Mesodermal cell (in vitro differentiated cells): ENCODE measurements at regions not wholly inside any gene's neighbourhood (a gene's known extent, or its start where the extent isn't known, plus 50 kb on each side); places are given as distances from the start of the nearest gene placed in this dataset.

Experiments used
- H3K27ac ChIP-seq: 2 replicates; pipeline ENCODE4 v1.7.0; 2013; ENCODE audit warnings: mild to moderate bottlenecking, low read depth, low read length, moderate library complexity; ENCODE audit not compliant: severe bottlenecking
- H3K36me3 ChIP-seq: 2 replicates; pipeline ENCODE4 v1.7.1; 2013; ENCODE audit warnings: mild to moderate bottlenecking, low read length, moderate library complexity; ENCODE audit not compliant: control insufficient read depth, insufficient read depth
- H3K4me1 ChIP-seq: one replicate; pipeline ENCODE4 v1.7.1; 2013; ENCODE audit warnings: mild to moderate bottlenecking, low read length; ENCODE audit not compliant: insufficient read depth, control insufficient read depth, poor library complexity, severe bottlenecking
- H3K4me3 ChIP-seq: 2 replicates; pipeline ENCODE4 v1.7.0; 2013; ENCODE audit warnings: low read length, control low read depth, mild to moderate bottlenecking; ENCODE audit not compliant: insufficient read depth, poor library complexity, severe bottlenecking; ENCODE audit errors: extremely low read depth
- H3K9me3 ChIP-seq: 2 replicates; pipeline ENCODE4 v1.7.1; 2013; ENCODE audit warnings: mild to moderate bottlenecking, low read length, moderate library complexity; ENCODE audit not compliant: control insufficient read depth
- WGBS, 2 experiments: methylation state at CpG; one replicate each; pipeline ENCODE4 v1.1.5; 2013; ENCODE audit warnings: missing lambda C conversion rate in 2 of 2; ENCODE audit not compliant: insufficient coverage in 2 of 2; 5-methylcytosine and 5-hydroxymethylcytosine counted together

GRCh38 chr2:181399027-181399426, 58.2 kb upstream of the ITGA4 start:
- 57 to 70% methylated on average over 1 to 4 of the region's 4 CpGs for WGBS, 2 experiments

GRCh38 chr2:181404472-181404871, 52.7 kb upstream of the ITGA4 start:
- Histone ChIP-seq H3K4me1 (no peaks in the 10 kb centered on the region), H3K36me3 (no peaks in the 10 kb centered on the region), H3K27ac (no peak overlapping the region), H3K9me3 (no peaks in the 10 kb centered on the region), H3K4me3 (no peak overlapping the region)
- WGBS, 2 experiments = no CpG with 5 or more reads among the region's 1 CpG

More at GRCh38 chr2:181399027-181399426, 58.2 kb upstream of the ITGA4 start:
- Histone ChIP-seq H3K27ac (no peak overlapping the region), H3K36me3 (no peaks in the 10 kb centered on the region), H3K9me3 (no peaks in the 10 kb centered on the region), H3K4me3 (no peak overlapping the region), H3K4me1 (no peaks in the 10 kb centered on the region)

- H3K4me1 ChIP-seq = no peaks in the 10 kb centered on the region
- no peaks in the 10 kb centered on the region for H3K9me3 ChIP-seq
- WGBS, 2 experiments = 94 to 97% methylated on average over 2 of the region's 3 CpGs
- H3K4me3 ChIP-seq = no peak overlapping the region
- no peak overlapping the region for H3K27ac ChIP-seq
- H3K36me3 ChIP-seq = no peaks in the 10 kb centered on the region
Observed at GRCh38 chr2:181407171-181407570, 50.0 kb upstream of the ITGA4 start.
